CD14-positive monocyte (primary cell): ENCODE measurements at regions not wholly inside any gene's neighbourhood (a gene's known extent, or its start where the extent isn't known, plus 50 kb on each side); places are given as distances from the start of the nearest gene placed in this dataset.

Experiments
- DNase-seq, 3 donors: peaks; one replicate each; pipeline ENCODE4 v3.0.0-alpha.2; 2011 to 2022
- H2AFZ ChIP-seq: 2 replicates; pipeline ENCODE4 v1.6.0; 2012; ENCODE audit warnings: mild to moderate bottlenecking, low read depth, low read length, inconsistent platforms; ENCODE audit not compliant: insufficient read depth, poor library complexity, severe bottlenecking
- H3K27ac ChIP-seq, 2 donors: 1 replicate in 1 of 2; 2 replicates in 1 of 2; pipeline ENCODE4 v1.5.1; 2012 to 2013; ENCODE audit warnings: low read length in 2 of 2, control low read depth in 1 of 2, inconsistent platforms in 1 of 2, low read depth in 1 of 2, mild to moderate bottlenecking in 1 of 2
- H3K27me3 ChIP-seq, 2 donors: one replicate each; pipeline versions ENCODE4 v1.6.0 to v1.6.1; 2011 to 2013; ENCODE audit warnings: low read length in 2 of 2; ENCODE audit not compliant: control insufficient read depth in 2 of 2, insufficient read depth in 2 of 2
- H3K36me3 ChIP-seq, 2 donors: replicated peaks in 1 of 2; 1 replicate in 1 of 2; 2 replicates in 1 of 2; pipeline versions ENCODE4 v1.5.1 to v1.6.1; 2012 to 2013; ENCODE audit warnings: low read length in 2 of 2, control low read depth in 1 of 2, inconsistent platforms in 1 of 2, mild to moderate bottlenecking in 1 of 2; ENCODE audit not compliant: insufficient read depth in 2 of 2, control insufficient read depth in 1 of 2
- H3K4me1 ChIP-seq, 2 donors: 1 replicate in 1 of 2; 2 replicates in 1 of 2; pipeline versions ENCODE4 v1.5.1 to v1.6.1; 2012 to 2013; ENCODE audit warnings: low read length in 2 of 2, control low read depth in 1 of 2, inconsistent platforms in 1 of 2, mild to moderate bottlenecking in 1 of 2, moderate library complexity in 1 of 2; ENCODE audit not compliant: insufficient read depth in 2 of 2, control insufficient read depth in 1 of 2
- H3K4me2 ChIP-seq: replicated peaks from 2 replicates; pipeline ENCODE3; 2012; ENCODE audit warnings: low read length, moderate library complexity, mild to moderate bottlenecking; ENCODE audit not compliant: poor library complexity, severe bottlenecking; ENCODE audit errors: extremely low read depth
- H3K4me3 ChIP-seq, 3 experiments: fragments of 200-600 bp in 1 of 3; sonication (generic) in 1 of 3; replicated peaks in 1 of 3; 1 replicate in 2 of 3; 2 replicates in 1 of 3; pipeline ENCODE4 v1.5.1; 2011 to 2013; ENCODE audit warnings: low read length in 3 of 3, mild to moderate bottlenecking in 3 of 3, control low read depth in 2 of 3, low read depth in 2 of 3, inconsistent platforms in 1 of 3, moderate library complexity in 1 of 3
- H3K79me2 ChIP-seq: 2 replicates; pipeline ENCODE4 v1.6.0; 2012; ENCODE audit warnings: mild to moderate bottlenecking, control low read depth, inconsistent platforms, low read length, moderate library complexity; ENCODE audit not compliant: insufficient read depth
- H3K9ac ChIP-seq: 2 replicates; pipeline ENCODE4 v1.6.0; 2017; ENCODE audit warnings: low read length, mild to moderate bottlenecking; ENCODE audit not compliant: insufficient read depth, poor library complexity, severe bottlenecking
- H3K9me3 ChIP-seq, 2 donors: replicated peaks in 1 of 2; 1 replicate in 1 of 2; 2 replicates in 1 of 2; pipeline versions ENCODE4 v1.5.1 to v1.6.1; 2012 to 2013; ENCODE audit warnings: low read length in 2 of 2, control low read depth in 1 of 2; ENCODE audit not compliant: control insufficient read depth in 1 of 2, insufficient read depth in 1 of 2
- H4K20me1 ChIP-seq: 2 replicates; pipeline ENCODE4 v1.6.0; 2012; ENCODE audit warnings: mild to moderate bottlenecking, low read length, control low read depth, moderate library complexity; ENCODE audit not compliant: insufficient read depth
- H3K27ac Mint-ChIP-seq, 7 donors: one replicate each; pipeline ENCODE4 v1.8.0; 2020; ENCODE audit warnings: mild to moderate bottlenecking in 7 of 7, mixed read lengths in 7 of 7, moderate library complexity in 6 of 7, inconsistent platforms in 2 of 7
- H3K27me3 Mint-ChIP-seq, 3 donors: one replicate each; pipeline ENCODE4 v1.8.0; 2021 to 2022; ENCODE audit warnings: low read depth in 3 of 3, mild to moderate bottlenecking in 3 of 3, mixed read lengths in 3 of 3, moderate library complexity in 3 of 3, inconsistent platforms in 1 of 3
- H3K36me3 Mint-ChIP-seq, 2 donors: one replicate each; pipeline ENCODE4 v1.8.0; 2020; ENCODE audit warnings: mixed read lengths in 2 of 2, inconsistent platforms in 1 of 2, mild to moderate bottlenecking in 1 of 2
- H3K4me1 Mint-ChIP-seq: one replicate; pipeline ENCODE4 v1.8.0; 2020; ENCODE audit warnings: mild to moderate bottlenecking, mixed read lengths
- H3K4me3 Mint-ChIP-seq, 2 donors: one replicate each; pipeline ENCODE4 v1.8.0; 2020; ENCODE audit warnings: mild to moderate bottlenecking in 2 of 2, mixed read lengths in 2 of 2, moderate library complexity in 1 of 2
- H3K9me3 Mint-ChIP-seq, 7 donors: one replicate each; pipeline ENCODE4 v1.8.0; 2020 to 2022; ENCODE audit warnings: mixed read lengths in 7 of 7, mild to moderate bottlenecking in 6 of 7, moderate library complexity in 6 of 7, inconsistent platforms in 2 of 7
- CTCF ChIP-seq: fragments of 200-600 bp; IDR thresholded peaks from one replicate; pipeline ENCODE4 v1.8.0; 2022; ENCODE audit warnings: antibody characterized with exemption, mild to moderate bottlenecking
- WGBS: methylation state at CpG from one replicate; pipeline ENCODE4 v1.1.5; 2013; ENCODE audit warnings: missing lambda C conversion rate; ENCODE audit not compliant: insufficient coverage; 5-methylcytosine and 5-hydroxymethylcytosine counted together
- intact Hi-C, 2 donors: fragments of 100-400 bp; cut with micrococcal nuclease; formaldehyde crosslinking; loops; one replicate each; pipeline versions ENCODE4 v1.15.0 to v1.15.1; 2023

GRCh38 chr16:48852458-48852857, 242.5 kb upstream of the N4BP1 start:
- no peaks in the 10 kb centered on the region for H4K20me1 ChIP-seq
- no peaks in the 10 kb centered on the region for H3K4me1 ChIP-seq
- no peak overlapping the region for H3K27ac Mint-ChIP-seq
- H2AFZ ChIP-seq: no peak overlapping the region
- no peak overlapping the region for H3K9ac ChIP-seq
- H3K9me3 ChIP-seq: no peaks in the 10 kb centered on the region
- H3K4me2 ChIP-seq: no peak overlapping the region
- H3K27me3 Mint-ChIP-seq: no peaks in the 10 kb centered on the region
- TF ChIP-seq CTCF: no peak
- no peaks in the 10 kb centered on the region for H3K79me2 ChIP-seq
- 89% methylated on average over 4 of the region's 6 CpGs for WGBS
- no peak overlapping the region for H3K4me3 ChIP-seq
- H3K36me3 Mint-ChIP-seq: no peaks in the 10 kb centered on the region
- no peaks in the 10 kb centered on the region for H3K27me3 ChIP-seq
- intact Hi-C loops: no loop called here
- H3K27ac ChIP-seq: no peak overlapping the region
- no peak for DNase-seq
- H3K4me1 Mint-ChIP-seq: no peaks in the 10 kb centered on the region
- peaks cover 0 to 4% (median 1%) of the 10 kb centered on the region in 7 donors for H3K9me3 Mint-ChIP-seq
- no peak overlapping the region for H3K4me3 Mint-ChIP-seq
- no peaks in the 10 kb centered on the region for H3K36me3 ChIP-seq

GRCh38 chr16:48850097-48850770, 240.3 kb upstream of the N4BP1 start:
- no peaks in the 10 kb centered on the region for H3K27me3 ChIP-seq
- peak overlapping the region in 1 of 7 donors; percentile 44 for H3K27ac Mint-ChIP-seq
- H4K20me1 ChIP-seq: no peaks in the 10 kb centered on the region
- no peaks in the 10 kb centered on the region for H3K27me3 Mint-ChIP-seq
- intact Hi-C loops: no loop called here
- H3K4me1 ChIP-seq: no peaks in the 10 kb centered on the region
- no peaks in the 10 kb centered on the region for H3K36me3 ChIP-seq
- no peak overlapping the region for H2AFZ ChIP-seq
- H3K4me3 ChIP-seq: no peak overlapping the region
- no peaks in the 10 kb centered on the region for H3K36me3 Mint-ChIP-seq
- H3K4me1 Mint-ChIP-seq: no peaks in the 10 kb centered on the region
- H3K4me3 Mint-ChIP-seq: no peak overlapping the region
- no peak overlapping the region for H3K4me2 ChIP-seq
- H3K79me2 ChIP-seq: no peaks in the 10 kb centered on the region
- H3K27ac ChIP-seq: no peak overlapping the region
- peaks cover 0 to 4% (median 1%) of the 10 kb centered on the region in 7 donors for H3K9me3 Mint-ChIP-seq
- DNase-seq: no peak
- H3K9me3 ChIP-seq: no peaks in the 10 kb centered on the region
- no peak overlapping the region for H3K9ac ChIP-seq
- WGBS: 64% methylated on average over 2 of the region's 7 CpGs
- TF ChIP-seq CTCF: no peak
